Common myeloid progenitor, CD34-positive (primary cell): ENCODE measurements at regions not wholly inside any gene's neighbourhood (a gene's known extent, or its start where the extent isn't known, plus 50 kb on each side); places are given as distances from the start of the nearest gene placed in this dataset.
A peak's percentile ranks its signal among the peaks of the same experiment; 100 is the strongest.

ENCODE experiments used
- CTCF ChIA-PET: fragments of 350-600 bp; sonication (Branson Sonifier 250); formaldehyde crosslinking; loops from one replicate; lab custom pipeline; 2021; ENCODE audit warnings: antibody characterized with exemption; lab: Charles Lee
- POLR2A ChIA-PET: fragments of 350-600 bp; sonication (Branson Sonifier 250); formaldehyde crosslinking; loops from one replicate; lab custom pipeline; 2021; ENCODE audit warnings: antibody characterized with exemption; lab: Charles Lee
- DNase-seq, 3 donors: peaks; one replicate each; pipeline versions ENCODE4 v3.0.0 to v3.0.0-alpha.2; 2013
- H3K27ac ChIP-seq, 2 experiments: 1 replicate in 1 of 2; 2 replicates in 1 of 2; pipeline ENCODE4 v1.7.0; 2013; ENCODE audit warnings: inconsistent platforms in 2 of 2, low read length in 2 of 2, mild to moderate bottlenecking in 2 of 2, low read depth in 1 of 2, moderate library complexity in 1 of 2; ENCODE audit not compliant: severe bottlenecking in 2 of 2, insufficient read depth in 1 of 2, poor library complexity in 1 of 2
- H3K27me3 ChIP-seq, 5 experiments: replicated peaks in 2 of 5; 1 replicate in 3 of 5; 2 replicates in 2 of 5; pipeline versions ENCODE4 v1.6.1 to v1.7.0; 2013; ENCODE audit warnings: low read length in 4 of 5, mild to moderate bottlenecking in 2 of 5, moderate library complexity in 2 of 5, inconsistent platforms in 1 of 5; ENCODE audit not compliant: insufficient read depth in 5 of 5, control insufficient read depth in 4 of 5
- H3K36me3 ChIP-seq, 4 experiments: 1 replicate in 2 of 4; 2 replicates in 2 of 4; pipeline versions ENCODE4 v1.6.1 to v1.7.0; 2013; ENCODE audit warnings: low read length in 3 of 4, control low read depth in 1 of 4, mild to moderate bottlenecking in 1 of 4; ENCODE audit not compliant: control insufficient read depth in 4 of 4, insufficient read depth in 4 of 4
- H3K4me1 ChIP-seq, 4 experiments: 1 replicate in 3 of 4; 2 replicates in 1 of 4; pipeline versions ENCODE4 v1.6.1 to v1.7.1; 2013; ENCODE audit warnings: low read length in 3 of 4, mild to moderate bottlenecking in 3 of 4, control low read depth in 1 of 4, inconsistent platforms in 1 of 4, moderate library complexity in 1 of 4; ENCODE audit not compliant: control insufficient read depth in 4 of 4, insufficient read depth in 4 of 4; ENCODE audit errors: control extremely low read depth in 1 of 4
- H3K4me3 ChIP-seq, 7 experiments: 1 replicate in 4 of 7; 2 replicates in 3 of 7; pipeline versions ENCODE4 v1.5.1 to v1.7.0; 2013; ENCODE audit warnings: mild to moderate bottlenecking in 7 of 7, low read length in 6 of 7, moderate library complexity in 6 of 7, inconsistent platforms in 2 of 7, low read depth in 2 of 7, control low read depth in 1 of 7; ENCODE audit not compliant: insufficient read depth in 4 of 7, control insufficient read depth in 1 of 7; ENCODE audit errors: extremely low read depth in 1 of 7
- H3K9me3 ChIP-seq, 5 experiments: 1 replicate in 4 of 5; 2 replicates in 1 of 5; pipeline versions ENCODE4 v1.6.1 to v1.7.1; 2013; ENCODE audit warnings: low read length in 4 of 5, mild to moderate bottlenecking in 2 of 5, inconsistent platforms in 1 of 5, low read depth in 1 of 5, moderate library complexity in 1 of 5; ENCODE audit not compliant: control insufficient read depth in 4 of 5, insufficient read depth in 2 of 5; ENCODE audit errors: control extremely low read depth in 1 of 5
- WGBS: methylation state at CpG from one replicate; pipeline ENCODE4 v1.1.5; 2013; ENCODE audit not compliant: insufficient coverage; 5-methylcytosine and 5-hydroxymethylcytosine counted together

DNA sequence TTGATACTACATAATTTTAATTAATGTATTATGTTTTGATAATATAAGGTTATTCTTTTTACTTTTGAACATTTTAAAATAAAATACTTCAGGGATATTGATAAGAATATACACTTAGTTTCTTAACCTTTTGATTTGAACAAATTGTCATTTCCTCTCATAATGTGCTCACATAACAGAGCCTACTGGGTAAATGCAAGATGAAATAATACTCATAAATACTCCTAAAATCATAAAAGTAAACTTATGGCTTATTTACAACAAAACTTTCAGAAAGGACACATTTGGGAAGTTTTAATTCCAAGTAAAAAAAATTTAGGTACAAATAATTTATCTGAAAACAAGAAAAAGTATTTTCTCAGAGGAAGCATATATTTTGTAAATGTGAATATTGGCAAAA, 101.6 kb upstream of the ABCB5 start:
- Histone ChIP-seq H3K36me3 (no peaks in the 10 kb centered on the region), H3K4me3 (no peak overlapping the region), H3K27ac (peak overlapping the region in 1 of 2 experiments; percentile 34), H3K4me1 (peaks cover 2 to 34% (median 17%) of the 10 kb centered on the region in 4 experiments), H3K9me3 (no peaks in the 10 kb centered on the region), H3K27me3 (no peaks in the 10 kb centered on the region)
- ChIA-PET POLR2A (interaction anchor here (0.7 kb wide), 1 partner anchor 1073 kb away, joined by 3 read pairs; no protein-coding TSS in a partner anchor), CTCF (interaction anchor here (1.1 to 1.5 kb wide), 2 partner anchors 11 to 74 kb away, joined by 3 to 4 read pairs; no protein-coding TSS in a partner anchor)
- DNase-seq: no peak

DNA sequence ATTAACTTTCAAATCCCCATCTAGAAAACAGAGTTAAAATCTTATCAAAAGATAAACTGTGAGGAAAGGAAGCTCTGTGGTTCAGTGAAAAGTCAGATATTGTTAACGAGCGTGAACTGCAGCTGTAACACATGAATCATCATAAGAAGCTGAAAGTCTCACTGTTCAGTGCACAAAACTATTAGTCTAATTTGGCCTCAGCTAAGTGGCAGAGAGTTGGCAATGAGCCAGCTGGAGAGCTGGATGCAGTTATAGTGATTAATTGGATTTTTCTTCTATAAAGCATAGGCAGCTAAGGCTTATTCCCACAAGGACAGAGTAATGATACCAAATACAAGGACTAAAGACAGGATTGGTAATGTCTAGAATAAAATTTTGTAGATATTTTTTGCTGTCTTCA, 101.1 kb upstream of the ABCB5 start:
- Histone ChIP-seq H3K27me3 (no peaks in the 10 kb centered on the region), H3K27ac (peak overlapping the region in 1 of 2 experiments; percentile 34), H3K4me3 (no peak overlapping the region), H3K4me1 (peaks cover 2 to 34% (median 17%) of the 10 kb centered on the region in 4 experiments), H3K36me3 (no peaks in the 10 kb centered on the region), H3K9me3 (no peaks in the 10 kb centered on the region)
- peak; percentile 72 to 93 (median 91) for DNase-seq
- POLR2A ChIA-PET: interaction anchor here (0.7 kb wide), 1 partner anchor 1073 kb away, joined by 3 read pairs; no protein-coding TSS in a partner anchor
- WGBS: no CpG with 5 or more reads among the region's 2 CpGs
- CTCF ChIA-PET: interaction anchor here (1.1 to 1.5 kb wide), 2 partner anchors 11 to 75 kb away, joined by 3 to 4 read pairs; no protein-coding TSS in a partner anchor

DNA sequence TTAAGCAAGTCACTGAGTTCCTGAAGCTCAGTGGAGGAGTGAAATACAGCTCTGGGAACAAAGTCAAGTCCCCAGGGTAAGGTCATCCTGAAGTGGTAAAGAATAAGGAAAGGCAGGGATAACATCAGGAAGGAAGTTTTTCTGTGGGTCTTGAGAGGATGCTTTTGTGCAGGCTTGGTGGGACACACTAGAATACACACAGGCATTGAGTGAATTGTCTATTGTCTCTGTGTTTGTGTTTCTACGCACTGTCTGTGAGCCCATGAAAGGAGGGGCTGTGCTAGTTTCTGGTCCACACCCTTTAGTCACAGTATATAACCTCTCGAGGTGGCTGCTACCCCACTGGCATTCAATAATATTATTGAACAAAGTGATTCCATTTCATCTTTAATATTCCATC, 95.8 kb upstream of the ABCB5 start:
- peaks cover 0 to 7% (median 0%) of the 10 kb centered on the region in 5 experiments for H3K9me3 ChIP-seq
- 86% methylated on average over 1 of the region's 2 CpGs for WGBS
- CTCF ChIA-PET: no interaction called here

DNA sequence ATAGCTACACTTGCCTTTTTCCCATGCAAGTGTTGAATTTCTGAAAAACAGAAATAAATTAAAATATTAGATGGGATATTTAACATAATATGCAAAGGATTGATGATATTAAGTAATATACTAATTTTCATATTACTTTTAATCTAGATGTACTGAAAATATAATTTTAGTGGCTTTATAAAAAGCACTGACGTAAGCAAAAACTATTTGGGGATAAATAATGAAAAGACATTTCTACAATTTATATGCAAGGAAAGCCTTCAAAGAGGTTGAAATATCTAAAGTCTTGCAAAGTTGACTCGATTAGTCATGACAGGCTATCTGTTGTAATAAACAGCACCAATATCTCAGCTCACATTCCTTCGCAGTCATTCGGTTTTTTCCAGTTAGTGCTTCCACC, 94.9 kb upstream of the ABCB5 start:
- H3K9me3 ChIP-seq: peaks cover 0 to 7% (median 0%) of the 10 kb centered on the region in 5 experiments
- no CpG with 5 or more reads among the region's 4 CpGs for WGBS
- H3K4me1 ChIP-seq: peaks cover 0 to 6% (median 1%) of the 10 kb centered on the region in 4 experiments
- ChIA-PET CTCF (no interaction called here), POLR2A (no interaction called here)
- H3K4me3 ChIP-seq: no peak overlapping the region
- no peaks in the 10 kb centered on the region for H3K27me3 ChIP-seq
- H3K27ac ChIP-seq: no peak overlapping the region
- no peak for DNase-seq
- H3K36me3 ChIP-seq: no peaks in the 10 kb centered on the region

More for the DNA sequence above, 95.8 kb upstream of the ABCB5 start:
- Histone ChIP-seq H3K4me1 (peaks cover 0 to 13% (median 5%) of the 10 kb centered on the region in 4 experiments), H3K27ac (no peak overlapping the region), H3K4me3 (no peak overlapping the region), H3K36me3 (no peaks in the 10 kb centered on the region), H3K27me3 (no peaks in the 10 kb centered on the region)
- POLR2A ChIA-PET: no interaction called here
- no peak for DNase-seq

DNA sequence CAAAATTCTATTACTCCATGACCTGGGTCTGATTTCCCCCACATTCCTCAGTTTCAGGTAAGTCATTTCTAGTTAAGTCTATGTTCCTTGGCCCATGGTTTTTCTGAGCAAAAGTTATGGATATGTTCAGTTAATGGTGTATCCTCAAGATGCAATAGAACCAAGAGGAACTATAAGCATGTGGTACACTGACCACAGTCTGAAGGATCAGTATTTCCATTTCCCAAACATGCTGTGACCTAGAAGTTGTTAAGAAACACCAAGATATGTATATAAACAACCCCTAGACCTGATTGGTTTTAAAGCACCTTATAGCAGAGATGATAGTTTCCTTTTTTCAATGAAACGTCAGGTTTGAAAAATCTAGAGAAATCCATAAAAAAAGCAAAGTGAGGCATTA, 94.2 kb upstream of the ABCB5 start:
- ChIA-PET CTCF (interaction anchor here (1.0 kb wide), 1 partner anchor 365 kb away, joined by 3 read pairs; no protein-coding TSS in a partner anchor), POLR2A (no interaction called here)
- peaks cover 0 to 7% (median 0%) of the 10 kb centered on the region in 5 experiments for H3K9me3 ChIP-seq
- peak in 2 of 3 donors; percentile 26 to 33 for DNase-seq
- no peak overlapping the region for H3K27ac ChIP-seq
- H3K4me1 ChIP-seq: peaks cover 0 to 6% (median 1%) of the 10 kb centered on the region in 4 experiments
- no CpG with 5 or more reads among the region's 1 CpG for WGBS
- no peaks in the 10 kb centered on the region for H3K27me3 ChIP-seq
- no peak overlapping the region for H3K4me3 ChIP-seq
- no peaks in the 10 kb centered on the region for H3K36me3 ChIP-seq

DNA sequence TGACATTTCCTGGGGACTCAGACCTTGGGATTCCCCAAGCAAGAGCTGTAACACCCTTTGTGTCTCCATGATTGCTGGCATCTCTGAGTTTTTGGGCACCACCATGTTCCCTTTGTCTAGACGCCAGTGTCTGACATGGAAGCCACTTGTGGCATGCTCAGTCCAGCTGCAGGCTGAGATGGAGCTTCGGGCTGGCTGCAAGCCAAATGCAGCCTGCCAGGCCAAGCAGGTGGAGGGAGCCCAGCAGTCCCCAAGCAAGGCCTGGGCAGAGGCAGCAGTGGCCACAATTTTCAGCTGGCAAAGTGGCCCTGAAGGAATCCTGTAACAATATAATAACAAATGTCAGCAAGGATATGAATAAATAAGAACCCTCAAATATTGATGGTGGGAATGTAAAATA, 86.2 kb upstream of the ABCB5 start:
- H3K27me3 ChIP-seq: no peaks in the 10 kb centered on the region
- CTCF ChIA-PET: no interaction called here
- WGBS: 94% methylated on average over 2 of the region's 2 CpGs
- H3K4me3 ChIP-seq: no peak overlapping the region
- no peak for DNase-seq
- no peaks in the 10 kb centered on the region for H3K4me1 ChIP-seq
- H3K9me3 ChIP-seq: peaks cover 3 to 18% (median 11%) of the 10 kb centered on the region in 5 experiments
- POLR2A ChIA-PET: no interaction called here
- no peak overlapping the region for H3K27ac ChIP-seq
- H3K36me3 ChIP-seq: no peaks in the 10 kb centered on the region

GRCh38 chr7:20532890-20533289, 82.6 kb upstream of the ABCB5 start:
- H3K4me1 ChIP-seq: no peaks in the 10 kb centered on the region
- H3K9me3 ChIP-seq: peaks cover 2 to 12% (median 11%) of the 10 kb centered on the region in 5 experiments
- no peak overlapping the region for H3K4me3 ChIP-seq
- H3K27ac ChIP-seq: no peak overlapping the region
- no peaks in the 10 kb centered on the region for H3K27me3 ChIP-seq
- ChIA-PET POLR2A (no interaction called here), CTCF (interaction anchor here (1.0 kb wide), 1 partner anchor 9 kb away, joined by 3 read pairs; no protein-coding TSS in a partner anchor)
- 93% methylated on average over 3 of the region's 5 CpGs for WGBS
- no peak for DNase-seq
- no peaks in the 10 kb centered on the region for H3K36me3 ChIP-seq
